NCI-H1694 treated with DMSO at 0.1 percent for 48 hours (cell line): ENCODE measurements at regions not wholly inside any gene's neighbourhood (a gene's known extent, or its start where the extent isn't known, plus 50 kb on each side); places are given as distances from the start of the nearest gene placed in this dataset.
"Not testable (repeated sequence)": the region's sequence is repeated elsewhere in the genome, so short reads cannot be mapped to it uniquely, and the experiment has no call there.

Experiments
- DNase-seq: peaks from one replicate; lab custom pipeline; 2025; lab: John Stamatoyannopoulos, UW

- not testable (repeated sequence) for DNase-seq
Observed at GRCh38 chr3:178348561-178349217, 187.5 kb upstream of the KCNMB2 start.

- DNase-seq: not testable (repeated sequence)
Observed at GRCh38 chr3:178349218-178349596, 187.0 kb upstream of the KCNMB2 start.

- DNase-seq: no peak
Observed at GRCh38 chr3:178350763-178351162, 185.5 kb upstream of the KCNMB2 start.

- no peak for DNase-seq
Observed at GRCh38 chr3:178352326-178353005, 183.8 kb upstream of the KCNMB2 start.

GRCh38 chr3:178353006-178353694 is 183.1 kb upstream of the KCNMB2 start:
- no peak for DNase-seq

- no peak for DNase-seq
Observed at GRCh38 chr3:178359728-178360127, 176.5 kb upstream of the KCNMB2 start.

GRCh38 chr3:178363048-178363447 is 173.2 kb upstream of the KCNMB2 start:
- DNase-seq: not testable (repeated sequence)

- peak; percentile 81 for DNase-seq
Observed at GRCh38 chr3:178367817-178368617, 168.2 kb upstream of the KCNMB2 start.

- no peak for DNase-seq
Observed at GRCh38 chr3:178369006-178369405, 167.2 kb upstream of the KCNMB2 start.

- DNase-seq: no peak
Observed at GRCh38 chr3:178369811-178370210, 166.4 kb upstream of the KCNMB2 start.

- DNase-seq: no peak
Observed at GRCh38 chr3:178370387-178370786, 165.8 kb upstream of the KCNMB2 start.

- DNase-seq: no peak
Observed at GRCh38 chr3:178381555-178381954, 154.7 kb upstream of the KCNMB2 start.

- no peak for DNase-seq
Observed at GRCh38 chr3:178381971-178382448, 154.2 kb upstream of the KCNMB2 start.

GRCh38 chr3:178382449-178383061 is 153.7 kb upstream of the KCNMB2 start:
- no peak for DNase-seq

GRCh38 chr3:178384321-178385230 is 151.7 kb upstream of the KCNMB2 start:
- DNase-seq: no peak

GRCh38 chr3:178385280-178385952 is 150.8 kb upstream of the KCNMB2 start:
- peak; percentile 59 for DNase-seq

- DNase-seq: no peak
Observed at GRCh38 chr3:178386401-178386800, 149.8 kb upstream of the KCNMB2 start.

- DNase-seq: no peak
Observed at GRCh38 chr3:178386880-178387279, 149.4 kb upstream of the KCNMB2 start.

GRCh38 chr3:178388473-178388872 is 147.8 kb upstream of the KCNMB2 start:
- DNase-seq: no peak

GRCh38 chr3:178389258-178389657 is 147.0 kb upstream of the KCNMB2 start:
- no peak for DNase-seq
